Suprapubic skin (tissue), 2 donors: ENCODE measurements at regions not wholly inside any gene's neighbourhood (a gene's known extent, or its start where the extent isn't known, plus 50 kb on each side); places are given as distances from the start of the nearest gene placed in this dataset.

ENCODE experiments used
- EP300 ChIP-seq: sonication (generic); formaldehyde crosslinking; IDR thresholded peaks from one replicate; pipeline ENCODE4 v1.6.1; 2017; ENCODE audit warnings: antibody characterized with exemption
- POLR2A ChIP-seq, 2 donors: fragments of 450-650 bp; IDR thresholded peaks; one replicate each; pipeline ENCODE4 v1.6.1; 2017; ENCODE audit warnings: antibody characterized with exemption in 2 of 2, mild to moderate bottlenecking in 2 of 2, moderate library complexity in 2 of 2

- TF ChIP-seq POLR2A (IDR thresholded peaks at IDR 0.05) (no peak), EP300 (no peak)
Observed at GRCh38 chr2:150581717-150582472, 94.4 kb upstream of the RND3 start.
